ENCODE measurements at regions not wholly inside any gene's neighbourhood (a gene's known extent, or its start where the extent isn't known, plus 50 kb on each side); places are given as distances from the start of the nearest gene placed in this dataset.

DNA sequence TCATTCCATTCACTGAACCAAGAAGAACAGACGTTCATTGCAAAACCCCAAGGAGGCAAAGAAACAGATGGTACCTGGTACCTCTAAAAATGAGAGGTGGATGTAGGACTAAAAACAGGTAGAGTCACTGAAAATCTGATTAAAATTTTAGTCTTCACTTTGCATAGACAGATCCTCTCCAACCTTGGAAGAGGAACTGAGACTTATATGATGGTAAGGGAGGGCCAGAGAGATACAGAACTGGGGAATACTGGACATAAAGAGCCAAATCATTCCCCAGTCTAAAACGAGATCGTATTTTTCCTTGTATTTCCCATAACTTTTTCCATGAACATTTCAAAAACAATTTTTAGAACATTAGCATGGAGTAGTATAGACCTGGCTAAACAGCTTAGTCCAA is 59.7 kb upstream of the SPOPL start:
- DNase-seq (ENCODE audit: low spot score), result no peak

DNA sequence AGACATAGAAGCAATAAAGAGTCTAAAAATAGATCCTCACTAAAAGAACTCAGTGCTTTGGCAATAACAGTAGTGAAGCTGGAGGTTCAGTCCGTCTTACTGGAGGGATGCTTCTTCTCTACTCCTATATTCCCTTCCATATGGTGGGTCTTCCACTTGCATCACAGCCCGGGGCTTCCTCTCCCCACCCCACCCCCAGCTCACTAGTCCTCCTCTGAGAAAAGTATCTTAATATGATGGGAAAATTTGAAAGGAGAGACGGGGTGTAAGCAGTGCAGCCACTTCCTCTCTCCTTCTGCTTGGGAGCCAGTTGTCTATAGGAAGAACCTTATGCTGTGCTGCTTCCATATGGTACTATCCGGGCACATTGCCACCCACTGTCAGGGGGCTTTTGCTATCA is 57.2 kb upstream of the SPOPL start:
- no peak for DNase-seq (ENCODE audit: low spot score)

DNA sequence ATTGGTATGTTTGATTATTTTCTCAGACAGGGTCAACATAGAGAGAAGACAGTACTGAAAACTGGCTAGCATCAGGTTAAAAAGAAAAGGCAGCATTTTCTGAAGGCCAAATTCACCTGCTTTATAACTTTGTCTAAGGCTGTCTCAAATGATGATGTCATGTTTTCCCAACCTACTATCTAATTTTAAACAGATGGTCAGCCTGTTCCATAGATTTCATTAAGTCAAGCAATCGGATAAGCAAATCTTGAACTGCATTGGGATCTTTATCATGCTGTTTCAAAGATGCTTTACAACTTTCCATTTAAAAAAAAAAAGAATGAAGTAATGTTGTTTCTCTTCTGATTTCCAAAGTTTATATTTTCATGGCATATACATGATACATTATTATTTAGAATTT is 56.3 kb upstream of the SPOPL start:
- no peak for DNase-seq (ENCODE audit: low spot score)

DNA sequence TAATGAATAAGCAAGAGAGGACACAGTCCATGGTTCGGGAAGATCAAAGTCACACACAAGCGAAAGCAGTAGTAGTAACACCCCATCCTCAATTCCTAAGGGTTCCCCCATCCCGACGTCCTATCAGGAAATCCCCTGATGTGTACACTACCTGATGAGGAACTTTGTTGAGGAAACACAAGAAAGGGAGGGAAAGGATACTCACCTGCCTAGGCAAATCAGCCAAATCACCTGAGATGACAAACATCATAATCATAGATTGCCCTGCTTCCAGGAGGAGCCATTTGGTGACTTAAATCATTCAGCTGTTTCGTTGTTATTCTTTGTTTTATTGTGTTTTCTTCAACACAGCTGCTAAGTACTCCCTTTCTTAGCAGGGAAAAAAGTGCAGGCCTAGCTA is 55.5 kb upstream of the SPOPL start:
- no peak for DNase-seq (ENCODE audit: low spot score)

GRCh38 chr2:138447889-138448570 is 53.5 kb upstream of the SPOPL start:
- DNase-seq (ENCODE audit: low spot score), result no peak

All from putamen (tissue), 1 donor.